Fibroblast of pulmonary artery (primary cell): ENCODE measurements at regions not wholly inside any gene's neighbourhood (a gene's known extent, or its start where the extent isn't known, plus 50 kb on each side); places are given as distances from the start of the nearest gene placed in this dataset.

ENCODE experiments used
- DNase-seq: peaks from one replicate; pipeline ENCODE4 v3.0.0-alpha.2; 2010; ENCODE audit warnings: low read depth
- H3K4me3 ChIP-seq: replicated peaks from 2 replicates; pipeline ENCODE4 v1.5.1; 2011; ENCODE audit warnings: low read depth, mild to moderate bottlenecking, control low read depth, low read length, moderate library complexity
- CTCF ChIP-seq: IDR thresholded peaks from 2 replicates; pipeline ENCODE4 v1.5.1; 2011; ENCODE audit warnings: mild to moderate bottlenecking, control low read depth, low read length, inconsistent platforms; ENCODE audit errors: missing control alignments

DNA sequence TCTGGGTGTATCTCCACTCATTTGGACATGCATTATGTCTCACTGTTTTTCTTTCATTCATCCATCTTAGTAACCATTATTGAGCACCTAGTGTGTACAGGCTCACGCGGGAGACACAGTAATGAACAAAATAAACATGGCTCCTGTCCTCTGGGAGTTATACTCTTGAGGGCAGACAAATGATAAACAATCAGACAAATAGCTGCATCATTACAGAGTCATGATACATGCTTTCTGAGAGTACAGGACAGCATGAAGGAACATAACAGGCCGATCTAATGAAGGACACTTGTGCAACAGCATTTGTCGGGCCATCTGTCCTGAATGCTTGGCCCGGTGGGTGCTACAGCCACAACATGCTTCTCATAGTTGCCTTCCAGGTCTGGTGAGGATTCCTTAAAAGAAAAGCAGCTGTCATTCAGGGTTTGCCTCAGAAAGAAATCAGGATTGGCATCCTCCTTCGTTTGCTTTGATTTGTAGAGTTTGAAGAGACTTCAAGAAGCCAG, 77.2 kb upstream of the EGLN3 start:
- no peak for DNase-seq
- no peak overlapping the region for H3K4me3 ChIP-seq
- no peak for TF ChIP-seq CTCF

DNA sequence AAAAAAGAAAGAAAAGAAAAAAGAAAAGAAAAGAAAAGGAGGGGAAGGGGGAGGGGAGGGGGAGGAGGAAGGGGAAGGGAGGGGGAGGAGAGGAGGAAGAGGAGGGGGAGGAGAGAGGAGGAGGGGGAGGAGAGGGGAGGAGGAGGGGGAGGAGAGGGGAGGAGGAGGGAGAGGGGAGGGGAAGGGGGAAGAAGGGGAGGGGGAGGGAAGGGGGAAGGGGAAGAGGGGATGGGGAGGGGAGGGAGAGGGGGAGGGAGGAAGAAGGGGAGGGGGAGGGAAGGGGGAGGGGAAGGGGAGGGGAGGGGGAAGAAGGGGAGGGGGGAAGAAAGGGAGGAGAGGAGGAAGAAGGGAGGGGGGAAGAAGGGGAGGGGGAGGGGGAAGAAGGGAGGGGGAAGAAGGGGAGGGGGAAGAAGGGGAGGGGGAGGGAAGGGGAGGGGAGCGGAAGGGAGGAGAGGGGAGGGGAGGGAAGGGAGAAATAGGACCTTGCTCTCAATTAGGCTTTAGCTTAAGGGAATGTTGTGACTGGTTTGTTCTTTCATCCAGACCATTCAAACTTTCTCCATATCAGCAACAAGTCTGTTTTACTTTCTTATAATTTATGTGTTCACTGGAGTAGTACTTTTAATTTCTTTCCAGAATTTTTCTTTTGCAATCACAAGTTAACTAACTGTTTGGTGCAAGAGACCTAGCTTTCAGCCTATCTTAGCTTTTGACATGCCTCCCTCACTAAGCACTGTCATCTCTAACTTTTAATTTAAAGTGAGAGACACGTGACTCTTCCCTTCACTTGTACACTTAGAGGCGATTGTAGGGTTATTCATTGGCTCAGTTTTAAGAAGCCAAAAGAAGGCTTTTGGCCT, 76.5 kb upstream of the EGLN3 start:
- no peak overlapping the region for H3K4me3 ChIP-seq
- no peak for TF ChIP-seq CTCF
- no peak for DNase-seq

DNA sequence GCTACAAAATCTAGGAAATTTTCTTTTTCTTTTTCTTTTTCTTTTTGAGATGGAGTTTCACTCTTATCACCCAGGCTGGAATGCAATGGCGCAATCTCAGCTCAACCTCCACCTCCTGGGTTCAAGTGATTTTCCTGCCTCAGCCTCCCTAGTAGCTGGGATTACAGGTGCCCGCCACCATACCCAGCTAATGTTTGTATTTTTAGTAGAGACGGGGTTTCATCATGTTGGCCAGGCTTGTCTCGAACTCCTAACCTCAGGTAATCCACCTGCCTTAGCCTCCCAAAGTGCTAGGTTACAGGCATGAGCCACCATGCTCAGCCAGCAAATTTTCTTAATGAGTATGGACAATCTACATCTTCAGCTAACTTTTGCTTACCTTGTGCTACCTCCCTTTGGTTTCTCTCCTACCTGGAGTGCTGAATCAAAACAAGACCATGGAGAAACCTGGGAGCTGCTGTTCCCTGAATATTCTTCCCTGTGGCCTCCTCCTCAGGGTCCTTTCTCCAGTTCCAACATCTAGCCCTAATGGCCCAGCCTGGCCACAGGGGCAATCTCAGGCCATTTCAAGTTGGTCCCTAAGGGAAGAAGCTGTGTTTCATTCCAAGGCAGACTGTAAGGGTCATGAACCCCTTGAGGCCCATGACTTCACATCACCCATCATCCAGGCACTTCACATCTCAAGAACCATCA, 74.6 kb upstream of the EGLN3 start:
- DNase-seq = no peak
- no peak overlapping the region for H3K4me3 ChIP-seq
- no peak for TF ChIP-seq CTCF

DNA sequence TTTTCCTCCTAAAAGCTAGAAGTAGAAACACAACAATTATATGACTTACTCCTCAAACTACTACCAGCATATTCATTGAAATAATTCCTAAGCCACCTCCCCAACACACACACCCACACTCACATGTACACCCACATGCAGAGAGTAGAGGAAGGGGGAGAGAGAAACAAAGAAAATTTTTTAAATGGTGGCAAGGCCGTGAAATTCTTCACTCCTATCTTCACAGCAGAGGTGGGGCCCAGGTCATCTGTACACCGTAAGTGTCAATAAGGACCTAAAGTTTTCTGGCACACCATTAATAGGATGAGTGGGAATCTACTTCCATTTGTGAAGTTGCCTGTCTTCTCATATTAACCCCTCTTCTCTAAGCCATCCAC, 73.9 kb upstream of the EGLN3 start:
- DNase-seq = no peak
- no peak for TF ChIP-seq CTCF
- no peak overlapping the region for H3K4me3 ChIP-seq

- DNase-seq = no peak
- no peak for TF ChIP-seq CTCF
- H3K4me3 ChIP-seq = no peak overlapping the region
Observed at GRCh38 chr14:34023824-34024767, 73.2 kb upstream of the EGLN3 start.

- TF ChIP-seq CTCF = no peak
- no peak for DNase-seq
- no peak overlapping the region for H3K4me3 ChIP-seq
Observed at GRCh38 chr14:34021096-34021495, 70.2 kb upstream of the EGLN3 start.
